Stimulated activated CD4-positive, alpha-beta T cell treated with anti-CD3 and anti-CD28 coated beads, Interleukin-4, amount 100 ng/mL, for 24 hours (primary cell): ENCODE measurements at regions not wholly inside any gene's neighbourhood (a gene's known extent, or its start where the extent isn't known, plus 50 kb on each side); places are given as distances from the start of the nearest gene placed in this dataset.

Experiments used
- DNase-seq: peaks from one replicate; pipeline ENCODE4 v3.0.0-alpha.2; 2020

DNA sequence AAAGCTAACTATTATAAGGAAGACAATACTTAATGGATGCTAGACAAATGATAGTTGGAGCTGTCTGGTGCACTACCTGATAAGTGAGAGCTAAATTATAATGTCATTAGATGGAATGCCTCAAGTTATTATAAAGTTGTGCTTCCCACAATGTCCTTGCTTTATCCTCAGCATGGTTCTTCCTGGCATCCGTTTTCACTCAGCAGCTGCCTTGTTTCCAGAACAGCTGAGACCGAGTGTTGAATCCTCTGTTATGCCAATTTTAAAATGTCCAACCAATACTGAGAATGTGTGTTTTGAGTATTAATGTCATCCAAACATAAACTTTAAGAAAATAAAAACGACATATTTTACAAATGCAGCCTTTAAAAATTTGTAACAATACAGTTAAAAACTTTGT, 286.7 kb upstream of the SOX2 start:
- DNase-seq = no peak

DNA sequence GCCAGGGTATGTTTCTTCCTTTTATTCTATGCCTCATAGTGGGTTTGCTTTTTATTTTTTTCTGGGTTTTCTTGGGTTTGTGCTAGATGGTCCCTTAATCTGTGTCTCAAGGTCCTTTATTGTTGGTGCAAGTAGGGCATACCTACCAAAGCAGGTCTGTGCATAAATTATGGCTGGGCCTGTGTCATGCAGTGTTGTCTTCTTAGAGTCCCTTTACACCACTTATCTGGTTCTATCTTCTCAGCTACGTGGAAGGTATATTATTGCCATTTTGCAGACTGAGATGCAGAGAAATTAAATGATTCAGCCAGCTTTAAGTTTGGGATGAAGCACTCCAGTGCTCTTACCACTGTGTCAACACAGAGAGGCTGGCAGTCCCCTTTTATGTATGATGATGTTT, 293.5 kb upstream of the SOX2 start:
- no peak for DNase-seq

DNA sequence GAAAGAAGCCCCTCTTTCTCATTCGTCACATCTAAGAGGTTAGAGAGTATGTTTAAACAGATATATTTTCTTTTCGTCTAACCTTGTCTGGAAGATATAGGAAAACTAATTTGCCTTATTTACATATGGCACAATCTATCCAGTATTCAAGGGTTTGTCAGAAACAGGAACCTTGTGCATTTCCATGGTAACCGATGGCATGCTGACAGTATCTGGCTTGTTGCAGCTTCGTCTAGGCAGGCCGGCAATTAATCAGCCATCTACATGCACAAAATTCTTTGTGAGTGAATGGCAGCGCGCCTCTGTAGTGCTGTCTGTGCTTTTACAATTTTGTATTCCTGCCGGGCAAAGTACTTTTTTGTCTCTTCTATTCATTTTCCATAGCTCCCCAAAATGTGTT, 294.0 kb upstream of the SOX2 start:
- DNase-seq = no peak

DNA sequence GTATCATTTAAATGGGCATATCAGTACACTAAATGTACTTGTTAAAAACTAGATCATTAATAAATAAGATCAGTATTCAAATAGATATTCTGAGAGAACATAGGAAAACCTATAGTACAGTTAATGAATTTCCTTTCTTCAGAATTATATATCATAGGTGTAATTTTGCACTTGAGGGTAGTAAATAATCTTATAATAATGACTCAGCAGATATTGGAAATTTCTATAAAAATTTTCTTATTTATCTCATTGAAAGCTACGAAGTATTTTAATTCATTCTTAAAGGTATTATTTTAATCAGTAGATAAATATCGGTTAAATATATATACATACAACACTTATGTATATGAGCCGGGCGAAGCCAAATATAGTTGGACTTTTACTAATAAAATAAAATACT, 300.9 kb upstream of the SOX2 start:
- no peak for DNase-seq

DNA sequence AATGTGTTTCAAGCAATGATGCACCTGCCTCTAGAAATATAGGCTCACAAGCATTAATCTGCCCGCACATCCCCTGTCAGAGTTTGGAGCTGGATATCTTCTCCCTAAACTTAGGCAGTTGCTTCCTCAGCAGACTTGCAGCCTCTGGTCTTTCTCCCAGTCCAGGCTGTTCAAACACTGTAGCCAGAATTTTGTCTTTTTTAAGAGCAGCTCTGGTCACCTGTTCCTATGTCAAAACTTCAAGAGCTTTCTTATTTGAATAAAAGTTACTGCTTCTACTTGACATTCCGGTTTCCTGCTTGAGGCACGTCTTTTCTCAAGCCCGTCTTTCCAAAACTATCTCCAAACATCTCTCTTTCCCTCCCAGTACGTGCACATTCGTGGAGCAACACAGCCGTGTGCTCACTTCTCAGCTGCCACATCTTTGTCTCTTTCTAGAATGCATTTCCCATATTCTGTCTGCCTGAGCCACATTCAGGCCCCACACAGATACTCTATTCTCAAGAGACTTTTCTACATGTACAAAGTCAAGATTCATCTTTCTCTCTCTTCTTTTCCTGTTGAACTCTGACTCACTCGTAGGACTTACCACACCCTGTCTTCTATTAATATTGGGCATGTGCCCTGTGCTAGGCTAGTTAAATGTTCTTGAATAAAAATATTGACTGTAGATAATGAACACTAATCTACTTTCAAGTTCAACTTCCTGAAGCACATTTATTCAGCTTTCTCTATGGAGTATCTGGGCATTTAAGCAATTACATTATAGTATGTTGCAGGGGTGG, 307.7 kb upstream of the SOX2 start:
- no peak for DNase-seq

DNA sequence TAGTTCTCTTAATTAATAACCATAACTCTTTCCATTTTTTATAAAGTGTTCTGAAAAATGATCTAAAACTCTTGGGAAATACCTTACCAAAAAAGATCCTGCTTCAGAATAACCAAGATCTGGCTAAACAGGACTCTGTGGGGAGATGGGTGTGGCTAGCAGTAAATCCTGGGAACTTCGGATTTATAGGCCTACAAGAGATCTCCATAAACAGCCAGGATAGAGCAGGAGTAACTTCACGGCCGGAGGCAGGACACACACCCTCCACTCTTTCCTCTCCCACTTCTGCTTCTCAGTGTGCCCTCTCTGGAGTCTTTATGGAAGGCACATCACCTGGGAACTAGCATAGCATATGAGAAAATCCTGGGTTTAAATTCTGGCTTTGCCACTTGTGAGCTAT, 309.4 kb upstream of the SOX2 start:
- no peak for DNase-seq

DNA sequence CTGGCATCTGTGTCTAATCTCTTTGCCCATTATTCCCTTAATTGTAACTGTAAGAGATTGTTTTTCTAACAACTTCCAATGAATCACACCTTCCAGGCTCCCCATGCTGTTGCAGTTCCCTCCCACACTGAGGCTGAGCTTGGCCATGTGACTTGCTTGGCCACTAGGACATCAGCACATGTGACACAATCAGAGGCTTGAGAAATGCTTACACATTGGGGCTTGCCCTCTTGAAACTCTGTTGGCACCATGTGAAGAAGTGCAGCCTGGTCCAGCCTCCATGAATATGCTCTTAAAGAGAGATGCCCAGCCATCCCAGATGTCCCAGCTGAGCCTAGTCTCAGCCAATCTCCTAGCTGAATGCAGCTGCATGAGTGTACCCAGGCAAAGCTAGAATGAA, 326.8 kb upstream of the SOX2 start:
- DNase-seq = no peak

DNA sequence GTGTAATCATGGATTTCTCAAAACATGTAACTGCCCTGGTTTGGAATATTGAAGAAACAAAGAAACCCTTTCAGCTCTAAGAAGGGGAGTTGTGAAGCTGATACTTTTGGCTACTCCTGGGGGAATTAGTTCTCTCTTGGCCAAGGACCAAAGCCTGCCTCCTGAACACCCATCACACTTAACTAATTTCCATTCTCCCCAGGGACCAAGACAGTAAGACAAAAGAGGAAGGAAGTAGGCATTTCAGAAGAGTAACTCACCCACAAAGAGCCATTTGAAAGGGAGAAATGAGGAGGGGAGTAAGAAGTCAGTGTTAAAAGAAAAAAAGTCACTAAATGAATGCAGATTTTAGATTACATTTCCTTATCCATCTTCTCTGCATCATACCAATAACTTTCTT, 328.0 kb upstream of the SOX2 start:
- DNase-seq = no peak

DNA sequence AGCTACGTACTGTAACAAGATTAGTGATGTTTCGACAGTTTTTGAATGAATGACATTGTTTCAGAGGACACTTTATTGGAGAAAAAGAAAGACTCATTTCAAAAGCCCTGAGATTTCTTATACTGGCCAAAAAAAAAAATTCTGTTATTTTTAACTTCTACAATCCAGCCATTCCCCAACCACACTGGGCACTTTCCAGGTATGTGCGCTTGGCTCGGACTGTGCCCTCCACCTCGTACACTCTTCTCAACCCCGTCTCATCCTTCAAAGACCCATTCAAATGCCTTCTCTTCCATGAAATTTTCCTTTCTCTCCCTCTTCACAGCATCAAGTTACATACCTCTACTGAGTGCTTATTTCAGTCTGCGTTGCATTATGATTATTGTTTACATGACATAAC, 328.5 kb upstream of the SOX2 start:
- no peak for DNase-seq

DNA sequence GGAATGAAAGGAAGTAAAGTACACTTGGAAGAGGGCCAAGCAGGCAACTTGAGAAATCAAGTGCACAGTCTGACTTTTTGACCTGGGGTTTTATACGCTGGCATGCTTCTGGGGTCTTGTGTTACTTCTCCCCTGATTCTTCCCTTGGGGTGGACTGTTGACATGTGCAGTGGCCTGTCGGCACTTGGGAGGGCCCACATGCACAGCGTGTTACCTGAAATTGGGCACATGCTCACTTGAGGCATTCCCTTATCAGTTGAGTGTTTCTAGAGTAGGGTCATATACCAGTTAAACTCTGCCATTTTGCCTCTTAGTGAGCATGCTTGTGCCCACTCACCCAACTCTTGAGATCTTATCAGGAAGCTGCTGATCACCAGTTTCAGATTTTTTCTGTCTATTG, 329.1 kb upstream of the SOX2 start:
- DNase-seq = no peak

DNA sequence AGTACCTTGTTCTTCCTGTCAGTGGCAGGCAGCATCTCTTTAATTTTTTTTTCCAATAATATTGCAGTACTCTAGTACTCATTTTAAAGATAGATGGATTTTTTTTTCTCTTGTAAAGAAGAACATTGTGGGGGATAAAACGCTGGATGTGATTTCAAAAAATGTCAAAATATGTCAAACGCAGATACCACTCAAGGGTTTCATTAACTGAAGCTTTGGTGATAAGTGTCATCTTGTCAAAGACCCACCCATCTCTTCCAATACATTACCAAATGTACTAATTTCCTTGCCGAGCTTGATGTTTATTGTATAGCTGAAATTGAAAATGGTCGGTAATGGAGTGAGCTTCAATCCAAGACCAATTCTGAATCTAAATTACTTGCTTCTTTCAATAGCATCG, 332.4 kb upstream of the SOX2 start:
- DNase-seq = no peak

DNA sequence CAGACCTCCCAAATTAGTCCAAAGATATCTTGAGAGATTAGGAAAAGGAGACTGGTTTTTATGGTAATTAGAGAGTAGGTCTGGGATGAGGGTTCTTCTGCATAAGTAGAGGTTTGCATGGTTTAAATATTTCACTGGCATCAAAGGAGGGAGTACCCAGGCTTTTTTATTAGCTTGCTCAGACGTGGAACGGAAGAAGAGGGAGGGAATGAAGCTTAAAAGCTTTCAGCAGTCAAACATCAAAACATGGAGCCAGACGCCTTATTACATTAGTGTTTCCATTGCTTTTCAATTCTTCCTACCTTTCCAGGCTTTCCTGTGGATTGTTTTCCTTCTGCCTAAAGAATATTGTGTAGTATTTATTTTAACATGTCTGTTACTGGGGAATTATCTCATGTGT, 342.1 kb upstream of the SOX2 start:
- DNase-seq = no peak

DNA sequence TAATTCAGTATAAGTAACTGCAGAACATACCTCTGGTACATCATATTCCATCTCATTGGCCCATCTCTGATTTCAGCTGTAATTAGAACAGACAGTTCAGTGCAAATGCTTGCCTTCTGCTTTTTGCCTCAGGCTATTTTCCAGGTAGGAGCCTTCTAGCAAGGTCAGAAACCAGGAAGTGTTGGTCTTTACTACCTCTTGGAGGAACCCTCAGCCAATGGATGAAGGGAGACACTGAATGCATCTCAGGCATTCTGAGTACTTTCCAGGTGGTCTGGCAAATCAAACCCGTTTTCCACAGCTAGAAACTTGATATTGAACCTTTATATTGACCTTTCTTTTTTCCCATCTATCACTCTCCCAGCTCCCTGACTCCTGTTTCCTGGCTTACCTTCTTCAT, 348.5 kb upstream of the SOX2 start:
- DNase-seq = no peak

DNA sequence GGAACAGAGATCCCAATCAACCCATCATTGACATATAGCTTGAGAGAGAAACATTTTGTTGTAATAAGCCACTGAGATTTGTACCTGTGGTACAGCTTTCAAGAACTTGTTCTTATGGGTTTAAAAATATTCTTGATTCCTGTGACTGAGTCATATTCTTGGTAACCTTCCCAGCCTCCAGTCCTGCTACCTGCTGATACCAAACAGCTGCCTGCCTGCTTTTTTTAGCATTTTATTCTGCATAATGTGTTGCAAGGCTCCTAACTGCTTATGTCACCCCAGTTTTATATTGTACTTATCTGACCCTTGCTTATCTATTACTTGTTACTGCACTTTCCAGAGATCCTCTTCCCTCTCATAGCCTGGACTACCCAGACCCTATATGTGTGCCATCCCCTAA, 349.3 kb upstream of the SOX2 start:
- DNase-seq = no peak

DNA sequence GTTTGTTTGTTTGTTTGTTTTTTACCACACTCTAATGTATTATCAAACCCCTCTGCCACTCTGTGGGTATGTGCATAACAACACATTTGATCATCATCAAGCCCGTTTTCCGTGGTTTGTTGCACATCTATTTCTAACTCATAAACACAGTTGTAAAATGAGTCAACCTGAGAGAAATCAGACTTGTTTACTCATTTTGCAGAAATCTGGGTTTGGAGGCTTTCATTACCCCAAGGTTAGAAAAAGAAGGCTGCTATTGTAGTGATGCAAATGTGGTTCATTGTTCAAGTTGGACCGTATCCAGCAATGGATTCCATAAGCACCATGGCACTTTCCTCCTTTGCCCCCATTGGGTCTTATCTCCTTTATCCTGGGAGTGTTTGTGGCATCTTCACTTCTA, 353.2 kb upstream of the SOX2 start:
- DNase-seq = no peak

DNA sequence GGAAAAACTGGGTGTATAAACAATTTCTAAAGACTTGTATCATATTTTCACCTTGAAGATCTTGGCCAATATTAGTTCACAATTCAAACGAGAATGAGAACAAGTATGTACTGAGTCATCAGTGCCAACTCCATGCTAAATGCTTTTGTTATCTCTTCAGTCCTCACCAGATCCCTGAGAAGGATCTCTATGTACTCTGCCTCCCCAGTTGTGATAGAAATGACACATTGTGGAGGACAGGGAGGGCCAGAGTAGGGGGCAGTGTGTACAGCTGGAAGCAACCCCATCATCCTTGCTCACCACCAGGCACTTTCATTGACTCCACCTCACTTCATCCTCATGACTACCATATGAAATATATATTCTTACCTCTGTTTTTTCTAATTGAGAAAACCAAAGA, 353.7 kb upstream of the SOX2 start:
- DNase-seq = no peak

DNA sequence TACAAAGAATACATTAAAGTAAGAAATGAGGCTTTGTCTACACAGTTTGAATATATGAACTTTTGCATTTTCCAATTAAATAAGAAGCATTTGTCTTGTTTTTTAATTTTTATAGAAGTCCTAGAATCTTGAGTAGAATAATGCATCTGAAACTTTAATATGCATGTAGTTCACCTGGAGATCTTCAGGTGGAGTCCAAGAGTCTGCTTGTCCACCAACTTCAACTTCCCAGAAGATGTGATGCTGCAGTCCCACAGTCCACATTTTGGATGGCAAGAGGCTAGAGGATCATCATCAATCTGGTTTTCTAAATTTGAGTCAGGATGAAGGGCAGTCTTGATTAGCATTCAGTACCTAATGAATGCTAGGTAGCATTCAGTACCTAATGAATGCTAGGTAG, 357.6 kb upstream of the SOX2 start:
- no peak for DNase-seq

DNA sequence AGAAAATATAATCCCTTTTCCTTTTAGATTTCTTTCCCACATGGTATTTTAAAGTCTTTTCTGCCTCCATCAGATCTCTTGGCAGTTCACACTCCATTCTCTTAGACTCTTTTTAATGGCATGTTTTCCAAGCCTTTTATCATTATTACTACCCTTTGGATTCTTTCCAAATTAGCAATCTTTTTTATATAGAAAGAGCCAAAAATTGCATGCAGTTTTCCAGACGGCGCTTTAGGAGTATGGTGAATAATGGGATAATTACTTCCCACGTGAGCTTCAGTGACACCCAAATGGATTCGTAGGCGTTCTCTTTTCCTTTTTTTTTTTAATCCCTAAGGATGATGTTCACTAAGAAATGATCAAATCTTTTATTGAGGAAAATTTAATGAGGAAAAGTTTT, 354.8 kb upstream of the DNAJC19 start:
- no peak for DNase-seq

DNA sequence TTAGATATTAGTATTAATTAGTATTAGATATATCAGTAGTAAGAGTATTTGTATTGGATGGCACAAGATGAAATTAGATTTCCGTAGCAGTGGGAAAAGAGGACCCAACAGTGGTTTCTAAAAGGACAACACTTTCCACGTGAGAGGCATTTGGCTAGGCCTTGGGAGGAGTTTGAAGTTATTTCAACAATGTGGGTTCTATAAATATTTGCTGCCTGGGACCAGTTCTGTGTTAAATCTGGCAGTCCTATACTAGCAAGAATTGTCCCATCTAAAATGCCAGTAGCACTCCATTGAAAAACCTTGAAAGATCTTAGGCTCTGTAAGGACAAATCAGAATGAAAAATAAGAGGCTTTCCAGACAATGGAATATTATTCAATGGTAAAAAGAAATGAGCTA, 347.1 kb upstream of the DNAJC19 start:
- DNase-seq = no peak

DNA sequence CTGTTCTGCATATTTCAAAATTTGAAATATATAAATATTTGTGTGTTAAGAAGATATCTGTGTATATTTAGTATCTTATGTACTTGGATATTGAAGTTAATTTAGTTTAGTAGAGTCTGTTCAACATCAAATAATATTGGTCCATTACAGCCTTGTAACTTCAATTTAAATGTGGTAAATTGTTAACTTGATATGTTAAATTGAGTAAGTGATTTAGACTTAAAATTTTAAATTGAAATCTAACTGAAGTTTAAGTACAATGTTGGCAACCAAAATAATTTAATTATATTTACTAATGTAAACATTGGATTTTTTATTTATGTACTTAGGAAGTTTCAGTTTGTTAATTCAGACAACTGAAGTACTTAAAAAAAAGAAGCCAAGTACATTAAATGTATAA, 343.9 kb upstream of the DNAJC19 start:
- DNase-seq = no peak

DNA sequence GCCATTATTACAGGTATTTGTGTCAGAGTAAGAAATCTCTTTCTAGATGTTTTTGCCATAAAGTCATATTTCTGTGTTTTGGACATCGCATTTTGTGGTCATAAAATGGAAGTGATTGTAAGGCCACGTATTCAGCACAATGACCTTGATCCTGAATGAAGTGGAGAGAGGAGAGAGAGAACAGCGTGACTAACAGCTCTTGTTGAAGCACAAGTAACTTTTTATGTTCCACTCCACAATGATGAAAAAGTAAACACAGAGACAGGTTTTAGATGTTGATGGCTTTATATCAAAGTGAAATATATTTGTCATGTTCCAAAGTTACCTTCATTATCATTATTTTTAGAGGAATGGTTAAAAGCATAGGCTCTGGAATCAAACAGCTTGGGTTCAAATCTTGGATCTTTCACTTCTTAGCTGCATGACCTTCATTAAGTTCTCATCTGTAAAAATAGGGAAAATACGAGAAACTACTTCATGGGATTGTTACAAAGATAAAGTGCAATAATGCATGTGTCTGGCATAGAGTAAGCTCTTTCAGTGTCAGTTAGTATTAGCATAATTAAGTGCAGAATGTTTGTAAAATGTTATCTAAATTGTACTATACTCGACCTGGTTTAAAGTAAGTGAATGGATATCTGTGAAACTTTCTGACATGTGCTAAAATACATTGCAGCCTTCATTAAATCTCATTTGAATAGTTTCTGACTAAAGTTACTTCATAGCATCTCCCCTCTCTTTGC, 341.5 kb upstream of the DNAJC19 start:
- DNase-seq = no peak

DNA sequence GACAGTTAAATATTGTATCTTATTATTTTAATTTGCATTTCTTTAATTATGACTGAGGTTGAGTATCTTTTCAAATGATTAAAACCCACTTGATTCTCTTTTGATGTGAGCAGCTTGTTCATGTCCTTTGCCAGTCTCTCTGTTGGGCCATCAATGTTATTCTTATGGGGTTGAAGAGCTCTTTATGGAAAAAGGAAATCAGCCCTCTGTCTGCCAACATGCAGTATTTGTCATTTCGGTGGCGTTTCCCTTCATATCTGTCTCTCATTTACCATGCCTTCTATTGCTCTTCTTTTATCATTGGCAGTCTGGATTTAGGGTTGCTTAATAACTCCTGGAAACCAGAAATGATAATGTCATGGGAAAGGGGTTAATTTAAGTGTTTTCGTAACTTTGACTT, 340.7 kb upstream of the DNAJC19 start:
- no peak for DNase-seq

DNA sequence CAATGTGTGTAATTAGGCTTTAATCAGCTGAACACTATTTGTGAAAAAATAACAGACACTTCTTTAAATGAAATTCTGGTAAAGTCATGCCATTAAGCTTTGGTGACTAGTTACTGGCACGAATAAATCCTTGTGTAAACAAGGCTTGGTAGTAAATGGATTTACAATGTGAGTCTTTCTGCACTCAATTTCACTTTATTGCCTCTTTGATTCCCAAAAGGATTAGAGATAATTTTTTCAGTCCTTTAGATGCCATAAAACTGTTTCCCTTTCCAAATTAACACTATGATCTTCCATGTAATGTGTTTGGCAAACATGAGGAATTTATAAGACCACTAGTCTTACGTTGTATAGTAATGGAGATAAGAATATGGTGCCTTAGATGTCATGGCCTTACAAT, 339.5 kb upstream of the DNAJC19 start:
- DNase-seq = no peak

DNA sequence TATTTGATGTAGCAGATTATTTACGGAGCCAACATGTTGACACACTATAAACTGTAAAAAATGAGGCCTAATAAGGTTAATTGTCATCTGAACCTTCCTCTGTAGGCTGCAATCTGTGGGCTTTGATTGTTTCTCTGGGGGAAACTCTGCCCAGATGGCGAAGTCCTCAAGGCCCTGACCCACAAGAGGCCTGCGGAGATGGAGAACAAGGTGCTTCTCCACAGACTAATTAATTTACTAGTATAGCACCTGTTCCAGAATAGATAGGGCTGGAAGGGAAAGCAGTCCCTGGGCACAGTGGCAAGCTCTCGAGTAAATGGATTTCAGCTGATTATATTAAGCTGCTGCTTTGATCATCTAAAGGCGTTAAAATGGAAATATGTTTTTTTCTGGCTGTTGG, 338.8 kb upstream of the DNAJC19 start:
- DNase-seq = no peak

DNA sequence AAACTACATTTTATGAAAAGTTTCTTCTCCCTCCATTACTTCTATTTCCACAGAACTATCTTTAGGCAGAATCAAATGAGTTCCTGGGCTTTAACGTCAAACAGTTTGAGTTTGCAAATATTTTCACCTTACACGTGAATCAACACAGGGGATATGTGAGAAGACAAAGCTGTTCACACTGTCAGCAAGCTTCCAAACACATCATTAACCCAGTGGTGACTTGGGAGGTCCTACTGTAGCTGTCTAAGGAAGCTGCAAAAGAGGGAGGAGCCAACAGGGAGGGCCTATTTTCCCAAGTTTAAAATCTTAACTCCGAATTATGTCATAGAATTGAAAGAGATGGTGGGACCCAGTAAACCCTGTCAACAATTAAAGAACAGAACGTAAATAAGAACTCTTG, 337.8 kb upstream of the DNAJC19 start:
- DNase-seq = no peak
